ENCODE measurements at regions not wholly inside any gene's neighbourhood (a gene's known extent, or its start where the extent isn't known, plus 50 kb on each side); places are given as distances from the start of the nearest gene placed in this dataset.
"Not testable (repeated sequence)": the region's sequence is repeated elsewhere in the genome, so short reads cannot be mapped to it uniquely, and the experiment has no call there.

- DNase-seq = no peak
These were observed 253.4 kb upstream of the SULF2 start for GRCh38 chr20:48038713-48039112.

- DNase-seq = not testable (repeated sequence)
These were observed 252.5 kb upstream of the SULF2 start for GRCh38 chr20:48037798-48038197.

GRCh38 chr20:48035961-48036731 is 250.9 kb upstream of the SULF2 start:
- DNase-seq = no peak

DNA sequence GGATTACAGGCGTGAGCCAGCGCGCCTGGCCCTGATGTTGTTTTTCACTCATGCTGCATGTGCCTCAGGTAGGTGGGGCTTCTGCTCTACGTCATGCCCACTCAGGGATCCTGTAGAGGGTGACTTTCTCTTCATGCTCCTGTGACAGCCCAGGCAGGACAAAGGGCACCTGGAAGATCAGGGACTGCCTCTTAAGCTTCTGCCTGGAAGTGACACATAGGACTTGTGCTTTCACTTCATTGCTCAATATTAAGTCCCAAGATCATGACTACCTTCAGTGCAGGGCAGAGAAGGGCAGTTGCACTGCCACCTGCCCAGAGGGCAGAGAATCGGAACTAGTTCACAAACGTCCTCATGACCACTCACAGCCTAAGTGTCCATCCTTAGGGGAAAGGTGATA is 249.5 kb upstream of the SULF2 start:
- no peak for DNase-seq

DNA sequence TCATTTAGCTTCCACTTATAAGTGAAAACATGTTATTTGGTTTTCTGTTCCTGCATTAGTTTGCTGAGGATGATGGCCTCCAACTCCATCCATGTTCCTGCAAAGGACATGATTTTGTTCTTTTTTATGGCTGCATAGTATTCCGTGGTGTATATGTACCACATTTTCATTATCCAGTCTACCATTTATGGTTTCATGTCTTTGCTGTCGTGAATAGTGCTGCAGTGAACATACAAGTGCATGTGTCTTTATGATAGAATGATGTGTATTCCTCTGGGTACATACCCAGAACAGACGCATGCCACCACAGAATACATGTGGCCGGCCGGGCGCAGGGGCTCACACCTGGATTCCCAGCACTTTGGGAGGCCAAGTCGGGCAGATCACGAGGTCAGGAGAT is 247.7 kb upstream of the SULF2 start:
- DNase-seq = not testable (repeated sequence)

DNA sequence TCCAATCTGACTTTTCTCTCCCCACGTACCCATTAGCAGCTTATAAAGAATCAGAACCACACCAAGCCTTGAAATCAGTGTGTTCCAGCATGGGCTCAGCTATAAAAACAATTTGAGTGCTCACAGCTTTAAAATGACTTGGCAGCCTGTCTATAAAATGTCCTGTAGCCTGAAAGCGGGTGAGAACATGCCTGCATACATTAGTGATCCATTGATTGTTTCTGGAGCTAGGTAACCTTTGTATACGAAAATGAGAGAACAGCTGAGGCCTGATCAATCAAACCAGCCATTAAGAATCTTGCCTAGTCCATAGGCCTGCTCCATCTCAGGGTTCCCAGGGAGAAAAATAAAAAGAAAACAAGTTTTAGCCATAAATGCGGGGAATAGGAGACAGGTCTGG is 245.8 kb upstream of the SULF2 start:
- no peak for DNase-seq

DNA sequence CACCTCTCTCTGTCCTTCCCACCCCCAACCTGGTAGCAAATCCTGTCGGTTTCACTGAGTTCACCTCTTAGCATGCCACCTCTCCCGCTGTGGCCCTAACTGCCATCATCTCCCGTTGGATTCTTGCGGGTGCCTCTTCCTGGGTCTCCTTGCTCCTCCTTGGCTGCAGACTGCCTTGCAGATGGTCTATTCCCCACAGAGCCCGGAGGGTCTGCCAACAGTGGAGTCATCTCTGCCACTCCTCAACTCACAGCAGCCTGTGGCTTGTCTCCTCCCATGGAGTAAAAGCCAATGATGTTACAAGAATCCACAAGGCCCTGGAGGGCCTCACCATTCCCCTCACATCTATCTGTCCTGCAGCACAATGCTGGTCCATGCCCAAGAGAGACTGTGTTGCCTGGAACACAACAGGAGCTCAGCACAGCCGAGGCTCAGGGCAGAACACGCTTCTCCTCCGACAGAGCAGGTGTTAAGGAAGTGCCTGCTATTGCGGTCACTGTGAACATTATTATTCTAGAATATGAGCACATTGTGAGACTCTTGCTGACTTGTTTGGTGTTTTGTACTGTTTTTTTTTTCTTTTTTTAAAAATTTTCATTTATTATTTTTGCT is 241.8 kb upstream of the SULF2 start:
- no peak for DNase-seq

DNA sequence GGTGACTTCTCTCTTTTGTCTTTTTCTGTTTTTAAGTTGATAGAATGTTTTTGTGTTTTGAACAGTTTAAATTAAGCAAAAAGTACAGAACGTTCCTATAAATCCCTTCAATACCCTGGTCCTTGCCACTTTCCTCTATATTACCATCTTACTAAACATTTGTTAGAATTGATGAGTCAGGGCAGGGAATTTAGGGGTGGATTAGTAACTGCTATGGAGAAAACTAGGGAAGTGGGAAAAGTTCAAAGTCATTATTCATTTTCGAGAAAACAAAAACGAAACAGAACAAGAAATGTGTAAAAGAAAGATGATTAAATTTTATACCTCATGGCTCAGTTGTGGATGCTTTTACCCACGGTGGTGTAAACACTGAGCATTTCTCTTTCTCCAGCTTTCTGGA is 240.4 kb upstream of the SULF2 start:
- no peak for DNase-seq

DNA sequence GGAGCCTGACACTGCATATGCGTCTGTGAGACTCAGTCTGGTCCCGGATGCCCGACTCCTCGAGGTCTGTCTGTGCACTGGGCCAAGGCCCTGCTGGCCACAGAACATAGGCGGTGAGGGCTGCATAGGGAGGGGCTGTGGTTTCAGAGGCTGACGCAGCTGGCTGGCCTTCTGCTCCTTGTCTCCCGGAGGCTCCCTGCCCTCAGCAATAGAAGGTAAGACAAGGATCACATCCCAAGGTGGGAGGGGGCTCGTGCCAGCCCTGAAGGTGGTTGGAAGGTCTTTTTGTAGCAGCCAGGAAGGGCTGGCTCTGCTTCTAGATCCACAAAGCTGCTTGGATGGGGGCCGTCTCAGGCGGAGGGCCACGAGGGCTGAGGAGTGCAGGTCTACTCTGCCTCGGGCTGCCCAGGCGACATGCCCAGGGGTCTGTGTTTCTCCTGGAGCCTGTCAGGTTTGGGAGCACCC is 239.8 kb upstream of the SULF2 start:
- peak; percentile 34 for DNase-seq

GRCh38 chr20:48024539-48024938 is 239.3 kb upstream of the SULF2 start:
- no peak for DNase-seq

- not testable (repeated sequence) for DNase-seq
These were observed 235.4 kb upstream of the SULF2 start for GRCh38 chr20:48020696-48021095.

DNA sequence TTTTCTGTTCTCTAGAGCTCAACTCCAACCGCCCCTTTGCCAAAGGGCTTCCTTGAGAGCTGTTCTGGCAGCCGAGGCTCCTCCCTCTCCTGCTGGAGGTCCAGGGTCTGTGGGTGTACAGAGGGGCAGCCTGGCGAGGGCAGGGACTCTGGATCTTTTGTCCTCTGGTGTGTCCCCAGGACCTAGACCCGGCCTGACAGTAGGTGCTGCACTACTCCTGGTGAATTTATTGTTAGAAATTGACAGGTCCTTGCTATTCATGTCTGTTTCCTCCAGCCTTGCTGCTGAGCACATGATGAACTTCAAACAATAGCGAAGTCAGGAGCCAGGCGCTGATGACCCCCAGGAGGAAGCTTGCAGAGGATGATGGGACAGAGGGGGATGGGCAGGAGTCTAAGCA is 234.7 kb upstream of the SULF2 start:
- DNase-seq = no peak

GRCh38 chr20:48019496-48019895 is 234.2 kb upstream of the SULF2 start:
- no peak for DNase-seq

DNA sequence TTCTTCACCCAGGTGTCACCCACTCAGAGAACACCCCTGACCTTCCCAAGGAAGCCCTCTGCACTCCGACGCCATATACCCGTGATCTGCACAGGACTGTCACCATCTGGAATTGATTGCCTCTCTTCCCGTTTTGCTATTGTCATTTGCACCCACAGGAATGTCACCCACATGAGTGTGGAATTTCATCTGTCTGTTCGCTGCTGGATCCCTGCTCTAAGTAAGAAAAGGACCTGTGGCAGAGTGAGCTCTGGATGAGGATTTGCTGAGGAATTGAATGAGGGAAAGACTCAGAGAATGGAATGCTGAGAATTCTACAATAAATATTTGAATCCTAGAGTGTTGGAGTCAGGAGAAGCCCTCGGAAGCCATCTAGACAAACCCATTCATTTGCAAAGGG is 233.6 kb upstream of the SULF2 start:
- DNase-seq = not testable (repeated sequence)

- no peak for DNase-seq
These were observed 232.7 kb upstream of the SULF2 start for GRCh38 chr20:48017992-48018391.

DNA sequence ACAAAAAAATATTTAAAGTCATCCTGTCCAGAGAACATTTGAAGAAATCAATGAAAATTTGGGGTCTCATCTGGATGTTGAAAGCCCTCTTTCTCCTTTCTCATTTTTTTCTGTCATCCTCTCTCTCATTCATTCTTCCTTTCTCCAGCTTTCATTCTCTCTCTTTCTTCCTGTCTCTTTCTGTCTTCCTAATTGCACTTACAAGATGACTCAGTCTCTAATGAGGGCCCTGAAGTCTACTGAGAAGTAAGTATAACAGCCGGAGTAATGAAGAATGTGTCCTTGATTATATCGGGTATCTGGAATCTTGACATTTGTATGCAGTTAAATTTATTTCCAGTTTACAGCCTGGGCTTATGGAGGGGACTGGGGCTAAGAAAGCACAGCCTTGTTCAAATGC is 232.2 kb upstream of the SULF2 start:
- no peak for DNase-seq

- peak; percentile 84 for DNase-seq
These were observed 230.9 kb upstream of the SULF2 start for GRCh38 chr20:48015943-48016723.

DNA sequence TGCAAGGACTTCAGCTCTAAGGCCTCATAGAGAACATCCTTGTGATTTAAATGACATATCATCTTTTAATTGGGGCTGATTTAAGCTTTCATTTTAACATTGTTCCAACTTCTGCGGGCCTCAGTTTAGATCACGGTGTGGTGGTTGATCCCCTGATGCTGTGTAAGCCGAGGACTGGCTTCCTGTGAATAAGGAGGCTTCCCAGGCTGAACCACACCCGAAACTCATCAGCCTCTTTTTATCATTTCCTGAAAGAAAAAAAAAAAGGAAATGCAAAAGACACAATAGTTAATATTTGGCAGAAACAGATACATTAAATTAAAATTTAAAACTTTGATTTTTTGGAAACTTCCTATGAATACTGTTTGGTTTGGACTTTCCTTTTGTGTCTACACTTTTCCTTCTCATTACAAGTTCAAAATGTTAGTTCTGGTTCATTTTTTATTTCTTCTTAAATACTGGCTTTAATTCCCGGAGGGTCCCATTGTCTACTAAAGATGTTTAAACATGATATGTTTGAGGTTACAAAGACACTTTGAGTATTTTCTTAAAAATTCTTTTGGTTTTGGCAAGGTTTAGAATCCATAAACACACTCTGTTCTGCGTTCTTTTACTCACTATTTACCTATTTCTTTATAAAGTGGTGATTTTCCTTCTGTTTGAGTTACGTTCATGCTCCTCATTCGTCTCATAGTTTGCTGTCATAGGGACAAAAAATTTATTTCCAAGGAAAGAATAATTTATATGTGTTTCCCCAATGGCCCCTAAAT is 230.0 kb upstream of the SULF2 start:
- DNase-seq = no peak

GRCh38 chr20:48012401-48012974 is 227.2 kb upstream of the SULF2 start:
- no peak for DNase-seq

DNA sequence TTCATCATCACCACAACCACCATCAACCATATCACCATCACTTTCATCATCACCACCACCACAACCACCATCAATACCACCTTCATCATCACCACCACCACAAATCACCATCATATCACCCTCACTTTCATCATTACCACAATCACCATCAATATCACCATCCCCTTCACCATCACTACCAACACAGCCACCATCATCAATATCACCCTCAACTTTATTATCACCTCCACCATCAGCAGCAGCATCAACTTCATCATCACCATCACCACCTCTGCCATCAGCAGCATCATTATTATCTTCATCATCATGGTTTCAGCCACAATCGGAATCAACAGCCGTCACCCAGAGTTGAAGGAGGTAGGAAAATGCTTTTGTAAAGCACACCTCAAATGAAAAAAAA is 225.7 kb upstream of the SULF2 start:
- no peak for DNase-seq

GRCh38 chr20:48010623-48011022 is 225.3 kb upstream of the SULF2 start:
- no peak for DNase-seq
